Stomach (tissue), 4 donors: ENCODE measurements at regions not wholly inside any gene's neighbourhood (a gene's known extent, or its start where the extent isn't known, plus 50 kb on each side); places are given as distances from the start of the nearest gene placed in this dataset.

Source experiments
- CTCF ChIP-seq, 7 experiments: fragments of 450-650 bp in 4 of 7; fragments of 200-600 bp in 3 of 7; sonication (generic) in 3 of 7; IDR thresholded peaks; one replicate each; pipeline ENCODE4 v1.5.1; 2016 to 2019; ENCODE audit warnings: antibody characterized with exemption in 7 of 7, control low read depth in 2 of 7, mild to moderate bottlenecking in 1 of 7
- EP300 ChIP-seq: sonication (generic); formaldehyde crosslinking; IDR thresholded peaks from one replicate; pipeline ENCODE4 v1.6.1; 2017; ENCODE audit warnings: antibody characterized with exemption

- TF ChIP-seq CTCF (IDR thresholded peaks at IDR 0.05) (no peak), EP300 (no peak)
Measured at GRCh38 chr9:24816006-24816405, 270.3 kb upstream of the IZUMO3 start.
